Panc1 (cell line): ENCODE measurements at regions not wholly inside any gene's neighbourhood (a gene's known extent, or its start where the extent isn't known, plus 50 kb on each side); places are given as distances from the start of the nearest gene placed in this dataset.

ENCODE experiments used
- CTCF ChIP-seq: fragments of 450-650 bp; IDR thresholded peaks from 2 replicates; pipeline ENCODE4 v1.5.1; 2017; ENCODE audit warnings: mild to moderate bottlenecking
- POLR2AphosphoS5 ChIP-seq: IDR thresholded peaks from 2 replicates; pipeline ENCODE4 v1.6.1; 2012; ENCODE audit warnings: mild to moderate bottlenecking, low read depth, low read length, moderate library complexity
- REST ChIP-seq, 2 experiments: IDR thresholded peaks; 2 replicates each; pipeline ENCODE4 v1.6.1; 2011 to 2012; ENCODE audit warnings: low read depth in 2 of 2, control low read depth in 1 of 2, low read length in 1 of 2, mild to moderate bottlenecking in 1 of 2, moderate library complexity in 1 of 2; ENCODE audit not compliant: insufficient read depth in 1 of 2
- SIN3A ChIP-seq: IDR thresholded peaks from 2 replicates; pipeline ENCODE4 v1.6.1; 2012; ENCODE audit warnings: low read depth, mild to moderate bottlenecking, low read length, moderate library complexity, borderline replicate concordance; ENCODE audit not compliant: insufficient read depth
- TCF7L2 ChIP-seq: IDR thresholded peaks from 2 replicates; pipeline ENCODE4 v1.6.1; 2011; ENCODE audit warnings: mild to moderate bottlenecking, low read depth, low read length, inconsistent platforms

- no peak for TF ChIP-seq CTCF
- no peak for TF ChIP-seq POLR2AphosphoS5
- TF ChIP-seq SIN3A = no peak
- no peak for TF ChIP-seq REST (IDR thresholded peaks at IDR 0.05; ENCODE audit: insufficient read depth in 1 of 2, low read depth in 2 of 2, low read length in 1 of 2)
- no peak for TF ChIP-seq TCF7L2
Observed at GRCh38 chr1:86238226-86238625, 81.7 kb upstream of the COL24A1 start.
